Panc1 (cell line): ENCODE measurements at regions not wholly inside any gene's neighbourhood (a gene's known extent, or its start where the extent isn't known, plus 50 kb on each side); places are given as distances from the start of the nearest gene placed in this dataset.

Experiments
- POLR2AphosphoS5 ChIP-seq: IDR thresholded peaks from 2 replicates; pipeline ENCODE4 v1.6.1; 2012; ENCODE audit warnings: mild to moderate bottlenecking, low read depth, low read length, moderate library complexity
- SIN3A ChIP-seq: IDR thresholded peaks from 2 replicates; pipeline ENCODE4 v1.6.1; 2012; ENCODE audit warnings: low read depth, mild to moderate bottlenecking, low read length, moderate library complexity, borderline replicate concordance; ENCODE audit not compliant: insufficient read depth
- TCF7L2 ChIP-seq: IDR thresholded peaks from 2 replicates; pipeline ENCODE4 v1.6.1; 2011; ENCODE audit warnings: mild to moderate bottlenecking, low read depth, low read length, inconsistent platforms
- TF ChIP-seq, protein P1 (sequence below): fragments of 450-650 bp; IDR thresholded peaks from 2 replicates; pipeline ENCODE4 v1.5.1; 2017; ENCODE audit warnings: mild to moderate bottlenecking

DNA sequence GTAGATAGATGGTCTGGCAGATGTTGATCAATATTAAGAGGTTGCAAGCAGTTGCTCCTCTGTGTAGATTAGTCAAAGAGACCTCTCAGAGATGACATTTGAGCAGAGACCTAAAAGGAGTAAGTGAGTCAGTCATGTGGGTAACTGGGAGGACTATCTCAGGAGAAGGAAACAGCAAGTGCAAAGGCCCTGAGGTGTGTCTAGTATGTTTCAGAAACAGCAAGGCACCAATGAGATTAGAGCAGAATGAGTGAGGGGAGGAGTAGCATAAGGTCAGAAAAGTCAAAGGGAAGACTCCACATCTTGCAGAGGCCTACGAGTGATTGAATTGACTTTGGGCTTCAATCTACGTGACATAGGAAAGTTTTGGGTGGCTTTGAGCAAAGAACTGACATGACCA lies 89.8 kb upstream of the COL1A2 start:
- TF ChIP-seq, protein P1, sequence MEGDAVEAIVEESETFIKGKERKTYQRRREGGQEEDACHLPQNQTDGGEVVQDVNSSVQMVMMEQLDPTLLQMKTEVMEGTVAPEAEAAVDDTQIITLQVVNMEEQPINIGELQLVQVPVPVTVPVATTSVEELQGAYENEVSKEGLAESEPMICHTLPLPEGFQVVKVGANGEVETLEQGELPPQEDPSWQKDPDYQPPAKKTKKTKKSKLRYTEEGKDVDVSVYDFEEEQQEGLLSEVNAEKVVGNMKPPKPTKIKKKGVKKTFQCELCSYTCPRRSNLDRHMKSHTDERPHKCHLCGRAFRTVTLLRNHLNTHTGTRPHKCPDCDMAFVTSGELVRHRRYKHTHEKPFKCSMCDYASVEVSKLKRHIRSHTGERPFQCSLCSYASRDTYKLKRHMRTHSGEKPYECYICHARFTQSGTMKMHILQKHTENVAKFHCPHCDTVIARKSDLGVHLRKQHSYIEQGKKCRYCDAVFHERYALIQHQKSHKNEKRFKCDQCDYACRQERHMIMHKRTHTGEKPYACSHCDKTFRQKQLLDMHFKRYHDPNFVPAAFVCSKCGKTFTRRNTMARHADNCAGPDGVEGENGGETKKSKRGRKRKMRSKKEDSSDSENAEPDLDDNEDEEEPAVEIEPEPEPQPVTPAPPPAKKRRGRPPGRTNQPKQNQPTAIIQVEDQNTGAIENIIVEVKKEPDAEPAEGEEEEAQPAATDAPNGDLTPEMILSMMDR, result no peak
- TF ChIP-seq SIN3A (no peak), POLR2AphosphoS5 (no peak), TCF7L2 (no peak)
